ENCODE measurements at regions not wholly inside any gene's neighbourhood (a gene's known extent, or its start where the extent isn't known, plus 50 kb on each side); places are given as distances from the start of the nearest gene placed in this dataset.

DNA sequence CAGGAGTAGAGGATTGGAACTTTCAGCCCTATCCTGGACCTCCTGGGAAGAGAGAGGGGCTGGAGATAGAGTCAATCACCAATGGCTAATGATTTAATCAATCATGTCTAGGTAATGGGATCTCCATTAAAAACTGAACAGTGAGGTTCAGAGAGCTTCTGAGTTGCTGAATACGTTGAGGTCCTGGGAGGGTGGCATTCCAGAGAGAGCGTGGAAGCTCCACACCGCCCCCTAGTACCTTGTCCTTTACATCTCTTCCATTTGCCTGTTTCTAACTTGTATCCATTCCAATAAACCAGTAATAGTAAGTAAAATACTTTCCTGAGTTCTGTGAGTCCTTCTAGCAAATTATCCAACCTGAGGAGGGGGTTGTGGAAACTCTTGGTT is 101.7 kb downstream of the B3GNT2 start:
- Histone ChIP-seq H3K27me3 (ENCODE audit: control insufficient read depth in 2 of 2, insufficient read depth in 2 of 2, low read length in 2 of 2) (no peaks in the 10 kb centered on the region), H3K4me3 (peak overlapping the region; percentile 41), H3K9ac (ENCODE audit: insufficient read depth in 1 of 2, low read depth in 2 of 2, low read length in 2 of 2) (peak overlapping the region; percentile 76 to 77; a peak in 3 of 4 replicates), H3K79me2 (ENCODE audit: control insufficient read depth, insufficient read depth, low read length) (peaks cover 66% of the 10 kb centered on the region), H3K9me3 (replicated peaks; ENCODE audit: control insufficient read depth, insufficient read depth, low read depth, low read length) (no peaks in the 10 kb centered on the region), H4K20me1 (replicated peaks; ENCODE audit: control insufficient read depth, insufficient read depth, low read length) (no peaks in the 10 kb centered on the region), H3K4me1 (replicated peaks in 1 of 2; ENCODE audit: control insufficient read depth in 2 of 2, insufficient read depth in 2 of 2, low read length in 2 of 2) (peaks cover 37 to 61% of the 10 kb centered on the region in 2 experiments; a peak in 4 of 5 replicates), H3K9me1 (ENCODE audit: control insufficient read depth, insufficient read depth, low read length) (no peaks in the 10 kb centered on the region), H3K36me3 (ENCODE audit: control insufficient read depth, insufficient read depth, low read length) (peaks cover 6% of the 10 kb centered on the region; the same call in 2 of the 3 replicates), H3K4me2 (ENCODE audit: insufficient read depth, low read length) (peak overlapping the region; percentile 96), H2AFZ (ENCODE audit: low read depth, low read length) (peak overlapping the region; percentile 51), H3K27ac (ENCODE audit: extremely low read depth, low read depth, low read length) (peak overlapping the region; percentile 89)
- intact Hi-C loops (cut with micrococcal nuclease) (loop anchor here (1.0 to 5.0 kb wide), 6 partner anchors 80 to 379 kb away; partner anchors contain the start of gene B3GNT2), in situ Hi-C loops (cut with MboI) (loop anchor here (5.0 kb wide), 1 partner anchor 115 kb away; no protein-coding TSS in a partner anchor)
- ChIA-PET POLR2A (interaction anchor here (0.6 to 1.2 kb wide), 3 partner anchors 12 to 302 kb away, joined by 3 read pairs; no protein-coding TSS in a partner anchor), CTCF (ENCODE audit: low intra/inter-chr PET ratio) (no interaction called here)
- no TSS peak for BruUV-seq (replicated peaks)
- DNase-seq (ENCODE audit: extremely low read depth in 1 of 4, low spot score in 3 of 4) = peak; percentile 57 to 86 (median 67)
- WGBS (ENCODE audit: insufficient coverage, low coverage, missing lambda C conversion rate) = 0% methylated on average over 3 of the region's 3 CpGs
- peak; percentile 77 for ATAC-seq
- FAIRE-seq = peak; percentile 80
- TF ChIP-seq JUND (IDR thresholded peaks at IDR 0.05; ENCODE audit: borderline replicate concordance, low read depth, low read length) = 0 out of 2 replicates have a peak, but pooled peaks have one; percentile 2
- no peak for TF ChIP-seq JUND (tag; IDR thresholded peaks at IDR 0.05; ENCODE audit: borderline replicate concordance, low read depth, low read length)
- TF ChIP-seq SAP30 (IDR thresholded peaks at IDR 0.05; ENCODE audit: borderline replicate concordance, insufficient read depth, low read depth, low read length, poor library complexity, severe bottlenecking) = peak; percentile 6
- TF ChIP-seq, protein P1, sequence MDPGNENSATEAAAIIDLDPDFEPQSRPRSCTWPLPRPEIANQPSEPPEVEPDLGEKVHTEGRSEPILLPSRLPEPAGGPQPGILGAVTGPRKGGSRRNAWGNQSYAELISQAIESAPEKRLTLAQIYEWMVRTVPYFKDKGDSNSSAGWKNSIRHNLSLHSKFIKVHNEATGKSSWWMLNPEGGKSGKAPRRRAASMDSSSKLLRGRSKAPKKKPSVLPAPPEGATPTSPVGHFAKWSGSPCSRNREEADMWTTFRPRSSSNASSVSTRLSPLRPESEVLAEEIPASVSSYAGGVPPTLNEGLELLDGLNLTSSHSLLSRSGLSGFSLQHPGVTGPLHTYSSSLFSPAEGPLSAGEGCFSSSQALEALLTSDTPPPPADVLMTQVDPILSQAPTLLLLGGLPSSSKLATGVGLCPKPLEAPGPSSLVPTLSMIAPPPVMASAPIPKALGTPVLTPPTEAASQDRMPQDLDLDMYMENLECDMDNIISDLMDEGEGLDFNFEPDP (CRISPR knock-in tag; IDR thresholded peaks at IDR 0.05) = no peak
- TF ChIP-seq, protein P2, sequence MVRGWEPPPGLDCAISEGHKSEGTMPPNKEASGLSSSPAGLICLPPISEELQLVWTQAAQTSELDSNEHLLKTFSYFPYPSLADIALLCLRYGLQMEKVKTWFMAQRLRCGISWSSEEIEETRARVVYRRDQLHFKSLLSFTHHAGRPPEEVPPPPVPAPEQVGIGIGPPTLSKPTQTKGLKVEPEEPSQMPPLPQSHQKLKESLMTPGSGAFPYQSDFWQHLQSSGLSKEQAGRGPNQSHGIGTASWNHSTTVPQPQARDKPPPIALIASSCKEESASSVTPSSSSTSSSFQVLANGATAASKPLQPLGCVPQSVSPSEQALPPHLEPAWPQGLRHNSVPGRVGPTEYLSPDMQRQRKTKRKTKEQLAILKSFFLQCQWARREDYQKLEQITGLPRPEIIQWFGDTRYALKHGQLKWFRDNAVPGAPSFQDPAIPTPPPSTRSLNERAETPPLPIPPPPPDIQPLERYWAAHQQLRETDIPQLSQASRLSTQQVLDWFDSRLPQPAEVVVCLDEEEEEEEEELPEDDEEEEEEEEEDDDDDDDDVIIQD (CRISPR knock-in tag; IDR thresholded peaks at IDR 0.05) = no peak
- no peak for TF ChIP-seq KDM5B (IDR thresholded peaks at IDR 0.05; ENCODE audit: insufficient replicate concordance, low read depth, low read length)
- TF ChIP-seq THRAP3 (IDR thresholded peaks at IDR 0.05; ENCODE audit: borderline replicate concordance) = no peak
- TF ChIP-seq CTBP1 (IDR thresholded peaks at IDR 0.05; ENCODE audit: borderline replicate concordance) = 0 out of 2 replicates have a peak, but pooled peaks have one; percentile 29
- TF ChIP-seq CC2D1A (IDR thresholded peaks at IDR 0.05) = 0 out of 2 replicates have a peak, but pooled peaks have one; percentile 31
- TF ChIP-seq SMC3 (conservative IDR thresholded peaks at IDR 0.05; ENCODE audit: insufficient read depth, low read depth, low read length) = peak; percentile 40
- TF ChIP-seq, protein P3, sequence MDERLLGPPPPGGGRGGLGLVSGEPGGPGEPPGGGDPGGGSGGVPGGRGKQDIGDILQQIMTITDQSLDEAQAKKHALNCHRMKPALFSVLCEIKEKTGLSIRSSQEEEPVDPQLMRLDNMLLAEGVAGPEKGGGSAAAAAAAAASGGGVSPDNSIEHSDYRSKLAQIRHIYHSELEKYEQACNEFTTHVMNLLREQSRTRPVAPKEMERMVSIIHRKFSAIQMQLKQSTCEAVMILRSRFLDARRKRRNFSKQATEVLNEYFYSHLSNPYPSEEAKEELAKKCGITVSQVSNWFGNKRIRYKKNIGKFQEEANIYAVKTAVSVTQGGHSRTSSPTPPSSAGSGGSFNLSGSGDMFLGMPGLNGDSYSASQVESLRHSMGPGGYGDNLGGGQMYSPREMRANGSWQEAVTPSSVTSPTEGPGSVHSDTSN (CRISPR knock-in tag; IDR thresholded peaks at IDR 0.05; ENCODE audit: low read depth) = no peak
- TF ChIP-seq, protein P3 (tag; conservative IDR thresholded peaks at IDR 0.05; ENCODE audit: low read depth) = 0 out of 2 replicates have a peak, but pooled peaks have one; percentile 2
- TF ChIP-seq CHD4 (IDR thresholded peaks at IDR 0.05; ENCODE audit: insufficient read depth, insufficient replicate concordance, low read depth, low read length, poor library complexity, severe bottlenecking) = peak; percentile 13
- TF ChIP-seq TGIF2 (CRISPR knock-in tag; IDR thresholded peaks at IDR 0.05) = no peak
- peak in 1 of 2 experiments; percentile 64; a peak in 1 of 4 replicates for TF ChIP-seq SRF (CRISPR knock-in tag; IDR thresholded peaks at IDR 0.05)
- no peak for TF ChIP-seq DMBX1 (CRISPR knock-in tag; IDR thresholded peaks at IDR 0.05; ENCODE audit: borderline replicate concordance)
